Keratinocyte (primary cell): ENCODE measurements at regions not wholly inside any gene's neighbourhood (a gene's known extent, or its start where the extent isn't known, plus 50 kb on each side); places are given as distances from the start of the nearest gene placed in this dataset.
A peak's percentile ranks its signal among the peaks of the same experiment; 100 is the strongest.

Experiments
- DNase-seq: peaks from one replicate; pipeline ENCODE4 v3.0.0-alpha.2; 2011; ENCODE audit warnings: low read depth, missing footprints, low spot score
- FAIRE-seq: peaks from 2 replicates; lab custom pipeline; 2011; peaks lifted over from hg19 to GRCh38; lab: Jason Lieb, UNC
- H2AFZ ChIP-seq: 2 replicates; pipeline ENCODE4 v1.6.0; 2012; ENCODE audit warnings: low read length, control low read depth, inconsistent platforms; ENCODE audit not compliant: control insufficient read depth
- H3K27ac ChIP-seq: 2 replicates; pipeline ENCODE4 v1.5.1; 2011; ENCODE audit warnings: low read length; ENCODE audit not compliant: control insufficient read depth, insufficient read depth
- H3K27me3 ChIP-seq: 3 replicates; pipeline ENCODE4 v1.6.0; 2011; ENCODE audit warnings: low read length; ENCODE audit not compliant: control insufficient read depth, insufficient read depth; ENCODE audit errors: extremely low read depth
- H3K36me3 ChIP-seq, 2 experiments: 2 replicates in 1 of 2; 3 replicates in 1 of 2; pipeline ENCODE4 v1.5.1; 2011; ENCODE audit warnings: low read length in 2 of 2, mild to moderate bottlenecking in 1 of 2; ENCODE audit not compliant: control insufficient read depth in 2 of 2, insufficient read depth in 2 of 2; ENCODE audit errors: extremely low read depth in 1 of 2
- H3K4me1 ChIP-seq: 3 replicates; pipeline ENCODE4 v1.5.1; 2011; ENCODE audit warnings: low read length; ENCODE audit not compliant: control insufficient read depth, insufficient read depth; ENCODE audit errors: extremely low read depth
- H3K4me2 ChIP-seq: 3 replicates; pipeline ENCODE4 v1.6.0; 2011; ENCODE audit warnings: low read depth, low read length; ENCODE audit not compliant: control insufficient read depth, insufficient read depth; ENCODE audit errors: extremely low read depth
- H3K4me3 ChIP-seq, 3 experiments: fragments of 200-600 bp in 1 of 3; sonication (generic) in 1 of 3; 2 replicates in 2 of 3; 3 replicates in 1 of 3; pipeline ENCODE4 v1.5.1; 2011 to 2016; ENCODE audit warnings: low read length in 3 of 3, mild to moderate bottlenecking in 3 of 3, control low read depth in 2 of 3, inconsistent platforms in 1 of 3, low read depth in 1 of 3, mixed read lengths in 1 of 3, mixed run types in 1 of 3, moderate library complexity in 1 of 3; ENCODE audit not compliant: control insufficient read depth in 2 of 3, insufficient read depth in 2 of 3; ENCODE audit errors: extremely low read depth in 1 of 3
- H3K79me2 ChIP-seq: 2 replicates; pipeline ENCODE4 v1.6.0; 2012; ENCODE audit warnings: low read length; ENCODE audit not compliant: control insufficient read depth, insufficient read depth
- H3K9ac ChIP-seq: 3 replicates; pipeline ENCODE4 v1.6.0; 2011; ENCODE audit warnings: low read length; ENCODE audit not compliant: control insufficient read depth, insufficient read depth; ENCODE audit errors: extremely low read depth
- H3K9me1 ChIP-seq: 3 replicates; pipeline ENCODE4 v1.6.0; 2011; ENCODE audit warnings: low read length; ENCODE audit not compliant: control insufficient read depth, insufficient read depth; ENCODE audit errors: extremely low read depth
- H3K9me3 ChIP-seq: 2 replicates; pipeline ENCODE4 v1.5.1; 2012; ENCODE audit warnings: low read depth, low read length; ENCODE audit not compliant: control insufficient read depth
- H4K20me1 ChIP-seq: 3 replicates; pipeline ENCODE4 v1.6.0; 2011; ENCODE audit warnings: low read length; ENCODE audit not compliant: control insufficient read depth, insufficient read depth; ENCODE audit errors: extremely low read depth
- CTCF ChIP-seq, 3 experiments: IDR thresholded peaks in 1 of 3; conservative IDR thresholded peaks in 1 of 3; optimal IDR thresholded peaks in 1 of 3; 2 replicates in 2 of 3; 3 replicates in 1 of 3; pipeline versions ENCODE3 to v1.5.1; 2011; ENCODE audit warnings: low read length in 3 of 3, mild to moderate bottlenecking in 3 of 3, moderate library complexity in 2 of 3, control low read depth in 1 of 3, inconsistent platforms in 1 of 3; ENCODE audit not compliant: insufficient read depth in 2 of 3; ENCODE audit errors: extremely low read depth in 1 of 3
- EZH2 ChIP-seq: IDR thresholded peaks from one replicate; pipeline ENCODE4 v1.6.1; 2012; ENCODE audit warnings: inconsistent platforms, mild to moderate bottlenecking, low read length, moderate library complexity
- dilution Hi-C: fragments of 300-500 bp; cut with MboI; formaldehyde crosslinking; loops from one replicate; pipeline ENCODE4 v1.7.0; 2020; ENCODE audit warnings: low sequenced_read_pairs; ENCODE audit not compliant: extremely low pct_ligation_motif_present

GRCh38 chr13:36526897-36527296 is 94.6 kb downstream of the CCNA1 start:
- DNase-seq, result no peak
- H3K27ac ChIP-seq, result no peak overlapping the region
- no peak overlapping the region for H3K4me3 ChIP-seq
- TF ChIP-seq CTCF (optimal IDR thresholded peaks at IDR 0.05 in 1 of 3, IDR thresholded peaks at IDR 0.05 in 1 of 3, conservative IDR thresholded peaks at IDR 0.05 in 1 of 3; ENCODE audit: extremely low read depth in 1 of 3, insufficient read depth in 2 of 3, low read length in 3 of 3) (peak in 1 of 3 experiments; percentile 18), EZH2 (no peak)
- no peaks in the 10 kb centered on the region for H3K27me3 ChIP-seq
- no peaks in the 10 kb centered on the region for H4K20me1 ChIP-seq
- no peak overlapping the region for H3K4me2 ChIP-seq
- H3K4me1 ChIP-seq, result peaks cover 7% of the 10 kb centered on the region
- H2AFZ ChIP-seq, result no peak overlapping the region
- dilution Hi-C loops, result no loop called here
- no peaks in the 10 kb centered on the region for H3K9me1 ChIP-seq
- no peaks in the 10 kb centered on the region for H3K9me3 ChIP-seq
- FAIRE-seq, result no peak
- no peaks in the 10 kb centered on the region for H3K36me3 ChIP-seq
- no peak overlapping the region for H3K9ac ChIP-seq
- H3K79me2 ChIP-seq, result no peaks in the 10 kb centered on the region

DNA sequence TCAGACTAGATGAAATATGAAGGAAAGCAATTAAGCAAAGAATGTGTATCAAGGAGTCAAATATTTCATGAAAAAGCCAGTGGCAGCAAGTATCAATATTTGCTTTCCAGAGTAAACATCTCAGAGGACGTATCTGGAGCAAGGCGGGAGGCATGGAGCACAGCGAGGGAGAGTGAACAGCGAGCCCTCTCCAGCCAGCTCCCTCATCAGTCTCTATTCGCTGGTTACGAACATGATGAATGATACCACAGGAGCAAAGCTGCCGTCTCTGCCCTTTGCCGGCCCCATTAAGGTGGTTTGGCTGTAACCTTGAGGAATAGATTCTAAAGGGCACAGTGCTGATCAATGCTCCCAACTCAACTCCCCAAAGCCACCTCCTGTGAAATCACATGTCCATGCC is 95.8 kb downstream of the CCNA1 start:
- Histone ChIP-seq H3K9ac (no peak overlapping the region), H2AFZ (no peak overlapping the region), H3K36me3 (no peaks in the 10 kb centered on the region), H3K79me2 (no peaks in the 10 kb centered on the region), H3K27ac (no peak overlapping the region), H4K20me1 (no peaks in the 10 kb centered on the region), H3K9me1 (no peaks in the 10 kb centered on the region), H3K27me3 (no peaks in the 10 kb centered on the region), H3K4me3 (no peak overlapping the region), H3K4me2 (no peak overlapping the region), H3K4me1 (peaks cover 10% of the 10 kb centered on the region), H3K9me3 (no peaks in the 10 kb centered on the region)
- DNase-seq (no peak), FAIRE-seq (no peak)
- dilution Hi-C loops, result no loop called here
- TF ChIP-seq EZH2 (no peak), CTCF (optimal IDR thresholded peaks at IDR 0.05 in 1 of 3, IDR thresholded peaks at IDR 0.05 in 1 of 3, conservative IDR thresholded peaks at IDR 0.05 in 1 of 3; ENCODE audit: extremely low read depth in 1 of 3, insufficient read depth in 2 of 3, low read length in 3 of 3) (no peak)
